Bronchial epithelial cell (primary cell): ENCODE measurements at regions not wholly inside any gene's neighbourhood (a gene's known extent, or its start where the extent isn't known, plus 50 kb on each side); places are given as distances from the start of the nearest gene placed in this dataset.
"Not testable (repeated sequence)": the region's sequence is repeated elsewhere in the genome, so short reads cannot be mapped to it uniquely, and the experiment has no call there.

Experiments
- DNase-seq: peaks from one replicate; pipeline ENCODE4 v3.0.0-alpha.2; 2010; ENCODE audit warnings: low read depth
- FAIRE-seq: peaks from 2 replicates; lab custom pipeline; 2011; peaks lifted over from hg19 to GRCh38; lab: Jason Lieb, UNC
- H3K27me3 ChIP-seq: 2 replicates; pipeline ENCODE4 v1.5.1; 2011; ENCODE audit warnings: low read length; ENCODE audit not compliant: control insufficient read depth, insufficient read depth
- H3K36me3 ChIP-seq: 2 replicates; pipeline ENCODE4 v1.5.1; 2011; ENCODE audit warnings: low read length; ENCODE audit not compliant: control insufficient read depth, insufficient read depth
- H3K4me3 ChIP-seq: 2 replicates; pipeline ENCODE4 v1.5.1; 2011; ENCODE audit warnings: mild to moderate bottlenecking, low read depth, low read length, control low read depth
- TF ChIP-seq, protein P1 (sequence below): IDR thresholded peaks from 2 replicates; pipeline ENCODE4 v1.5.1; 2011; ENCODE audit warnings: mild to moderate bottlenecking, moderate library complexity, low read length, control low read depth, inconsistent platforms; ENCODE audit not compliant: insufficient read depth, severe bottlenecking

DNA sequence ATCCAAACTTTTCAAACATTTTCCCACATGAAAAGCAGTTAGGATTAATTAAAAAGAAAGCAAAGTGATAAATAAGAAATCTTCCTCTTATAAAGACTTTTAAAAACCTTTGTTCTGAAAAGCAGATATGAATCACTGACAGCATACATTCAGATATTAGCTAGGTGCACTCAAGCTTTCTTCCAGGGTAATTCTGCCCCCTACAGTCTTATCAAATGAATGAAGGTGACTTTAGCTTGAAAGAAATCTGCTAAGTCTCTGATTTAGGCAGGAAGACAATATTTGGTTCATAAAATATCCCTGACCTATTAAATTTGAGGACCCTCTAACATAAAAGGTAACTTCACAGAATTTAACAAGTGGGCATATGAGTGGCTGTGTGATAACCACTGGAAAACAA lies 209.1 kb upstream of the FAM47A start:
- peak; percentile 20 for DNase-seq
- FAIRE-seq = no peak
- no peaks in the 10 kb centered on the region for H3K36me3 ChIP-seq
- TF ChIP-seq, protein P1, sequence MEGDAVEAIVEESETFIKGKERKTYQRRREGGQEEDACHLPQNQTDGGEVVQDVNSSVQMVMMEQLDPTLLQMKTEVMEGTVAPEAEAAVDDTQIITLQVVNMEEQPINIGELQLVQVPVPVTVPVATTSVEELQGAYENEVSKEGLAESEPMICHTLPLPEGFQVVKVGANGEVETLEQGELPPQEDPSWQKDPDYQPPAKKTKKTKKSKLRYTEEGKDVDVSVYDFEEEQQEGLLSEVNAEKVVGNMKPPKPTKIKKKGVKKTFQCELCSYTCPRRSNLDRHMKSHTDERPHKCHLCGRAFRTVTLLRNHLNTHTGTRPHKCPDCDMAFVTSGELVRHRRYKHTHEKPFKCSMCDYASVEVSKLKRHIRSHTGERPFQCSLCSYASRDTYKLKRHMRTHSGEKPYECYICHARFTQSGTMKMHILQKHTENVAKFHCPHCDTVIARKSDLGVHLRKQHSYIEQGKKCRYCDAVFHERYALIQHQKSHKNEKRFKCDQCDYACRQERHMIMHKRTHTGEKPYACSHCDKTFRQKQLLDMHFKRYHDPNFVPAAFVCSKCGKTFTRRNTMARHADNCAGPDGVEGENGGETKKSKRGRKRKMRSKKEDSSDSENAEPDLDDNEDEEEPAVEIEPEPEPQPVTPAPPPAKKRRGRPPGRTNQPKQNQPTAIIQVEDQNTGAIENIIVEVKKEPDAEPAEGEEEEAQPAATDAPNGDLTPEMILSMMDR = no peak
- H3K4me3 ChIP-seq = no peak overlapping the region
- H3K27me3 ChIP-seq = no peaks in the 10 kb centered on the region

DNA sequence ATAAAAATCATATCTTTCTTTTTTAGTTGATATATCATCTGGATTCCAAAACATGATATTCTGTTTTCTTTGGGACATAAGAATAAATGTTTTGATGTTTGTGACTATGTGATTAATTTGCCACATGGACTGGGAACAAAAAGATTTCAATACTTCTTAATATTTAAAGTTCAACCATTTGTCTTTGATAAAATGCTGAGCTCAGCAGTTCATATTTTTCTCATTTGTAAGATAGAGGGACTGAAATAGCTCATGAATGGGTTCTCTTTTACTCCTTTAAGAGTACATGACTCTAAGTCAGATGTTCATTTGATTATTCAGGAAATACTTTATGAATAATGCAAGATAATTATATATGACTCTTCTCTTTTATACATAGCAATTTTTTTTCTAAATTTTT lies 205.9 kb upstream of the FAM47A start:
- DNase-seq = no peak
- TF ChIP-seq, protein P1 = no peak
- FAIRE-seq = no peak
- Histone ChIP-seq H3K4me3 (no peak overlapping the region), H3K36me3 (no peaks in the 10 kb centered on the region), H3K27me3 (no peaks in the 10 kb centered on the region)

DNA sequence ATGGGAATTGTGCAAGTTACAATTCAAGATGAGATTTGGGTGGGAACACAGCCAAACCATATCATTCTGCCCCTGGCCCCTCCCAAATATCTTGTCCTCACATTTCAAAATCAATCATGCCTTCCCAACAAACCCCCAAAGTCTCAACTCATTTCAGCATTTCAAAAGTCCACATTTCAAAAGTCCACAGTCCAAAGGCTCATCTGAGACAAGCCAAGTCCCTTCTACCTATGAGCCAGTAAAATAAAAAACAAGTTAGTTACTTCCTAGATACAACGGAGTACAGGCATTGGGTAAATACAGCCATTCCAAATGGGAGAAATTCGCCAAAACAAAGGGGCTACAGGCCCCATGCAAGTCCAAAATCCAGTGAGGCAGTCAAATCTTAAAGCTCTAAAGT lies 203.3 kb upstream of the FAM47A start:
- not testable (repeated sequence) for H3K36me3 ChIP-seq, H3K27me3 ChIP-seq, FAIRE-seq, H3K4me3 ChIP-seq, DNase-seq

DNA sequence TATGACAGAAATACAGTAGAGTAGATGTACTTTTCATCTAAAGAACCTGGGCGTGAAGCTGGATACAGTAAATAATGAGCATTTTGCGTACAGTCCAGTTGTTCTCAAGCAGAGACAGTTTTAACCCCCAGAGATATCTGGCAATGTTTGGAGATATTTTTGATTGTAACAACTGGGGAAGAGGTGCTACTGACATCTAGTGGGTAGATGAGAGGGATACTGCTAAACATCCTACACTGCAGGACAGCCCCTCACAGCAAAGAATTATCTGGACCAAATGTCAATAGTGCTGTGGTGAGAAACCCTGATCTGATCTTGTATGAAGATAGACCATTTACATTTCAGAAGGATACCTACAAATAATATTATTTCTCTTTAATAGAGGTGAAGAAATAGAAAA lies 200.2 kb upstream of the FAM47A start:
- Histone ChIP-seq H3K27me3 (no peaks in the 10 kb centered on the region), H3K4me3 (no peak overlapping the region), H3K36me3 (no peaks in the 10 kb centered on the region)
- TF ChIP-seq, protein P1 = peak; percentile 21
- FAIRE-seq (no peak), DNase-seq (peak; percentile 4)

DNA sequence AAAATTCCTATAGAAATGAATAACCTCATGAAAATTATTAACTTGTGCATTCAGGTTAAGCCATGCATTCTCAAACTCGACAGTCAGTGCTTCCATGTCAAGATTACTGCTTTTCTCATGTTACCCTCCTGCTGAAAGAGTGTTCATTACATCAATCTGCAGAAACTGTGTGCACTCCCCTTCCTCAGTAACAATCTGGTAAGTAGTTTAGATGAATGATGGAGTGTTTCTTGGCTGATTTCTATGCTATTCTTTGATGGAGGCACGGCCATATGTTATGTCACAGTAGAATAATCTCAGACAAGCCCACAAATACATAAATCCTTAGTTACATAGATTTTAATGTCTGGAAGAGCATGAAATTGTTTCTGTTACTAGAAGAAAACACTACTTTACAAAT lies 193.3 kb upstream of the FAM47A start:
- Histone ChIP-seq H3K36me3 (no peaks in the 10 kb centered on the region), H3K27me3 (no peaks in the 10 kb centered on the region), H3K4me3 (no peak overlapping the region)
- TF ChIP-seq, protein P1 = no peak
- FAIRE-seq (no peak), DNase-seq (no peak)

DNA sequence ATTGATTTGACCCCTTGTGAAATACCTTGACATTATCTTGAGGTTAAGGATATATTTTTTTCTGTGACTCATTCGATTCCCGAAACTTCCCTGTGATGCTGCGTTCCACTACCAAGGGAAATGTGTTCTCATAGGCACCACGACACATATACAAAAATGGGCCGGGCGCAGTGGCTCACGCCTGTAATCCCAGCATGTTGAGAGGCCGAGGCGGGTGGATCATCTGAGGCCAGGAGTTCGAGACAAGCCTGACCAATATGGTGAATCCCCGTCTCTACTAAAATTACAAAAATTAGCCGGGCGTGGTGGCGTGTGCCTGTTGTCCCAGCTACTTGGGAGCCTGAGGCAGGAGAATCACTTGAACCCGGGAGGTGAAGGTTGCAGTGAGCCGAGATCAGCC lies 188.3 kb upstream of the FAM47A start:
- not testable (repeated sequence) for DNase-seq, FAIRE-seq, H3K4me3 ChIP-seq

DNA sequence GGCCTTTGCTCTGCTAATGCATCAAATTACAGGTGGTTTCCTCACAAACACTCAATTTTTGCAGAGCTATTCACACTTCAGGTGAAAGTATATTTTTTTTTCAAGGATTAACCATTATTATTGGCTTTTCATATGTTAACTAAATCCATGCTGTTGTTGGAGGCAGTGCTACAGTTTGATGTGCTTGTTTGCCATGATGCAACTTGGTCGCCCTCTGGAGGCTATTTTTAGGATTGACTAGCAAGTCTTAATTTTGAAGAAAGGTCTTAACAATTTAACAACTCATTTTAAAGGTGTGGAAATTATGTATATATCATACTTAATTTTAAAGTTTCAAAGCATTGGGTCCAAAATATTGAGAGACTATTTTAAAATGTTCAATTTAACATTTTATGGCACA lies 168.8 kb upstream of the FAM47A start:
- Histone ChIP-seq H3K4me3 (no peak overlapping the region), H3K36me3 (no peaks in the 10 kb centered on the region), H3K27me3 (no peaks in the 10 kb centered on the region)
- DNase-seq (peak; percentile 57), FAIRE-seq (no peak)
- TF ChIP-seq, protein P1 = peak; percentile 31

More for the DNA sequence above, 188.3 kb upstream of the FAM47A start:
- not testable (repeated sequence) for H3K36me3 ChIP-seq, H3K27me3 ChIP-seq
